ENCODE measurements at regions not wholly inside any gene's neighbourhood (a gene's known extent, or its start where the extent isn't known, plus 50 kb on each side); places are given as distances from the start of the nearest gene placed in this dataset.

GRCh38 chr1:72917920-72918319, 635.6 kb upstream of the NEGR1 start:
- intact Hi-C loops (cut with DNase I; ENCODE audit: low total_unique reads), result no loop called here
- H3K4me1 ChIP-seq, result no peaks in the 10 kb centered on the region
- H3K9me3 ChIP-seq, result no peaks in the 10 kb centered on the region
- DNase-seq, result no peak
- no peaks in the 10 kb centered on the region for H3K36me3 ChIP-seq
- TF ChIP-seq CTCF (IDR thresholded peaks at IDR 0.05) (no peak), POLR2A (IDR thresholded peaks at IDR 0.05) (no peak)
- H3K27me3 ChIP-seq, result no peaks in the 10 kb centered on the region
- H3K27ac ChIP-seq, result no peak overlapping the region
- no peak overlapping the region for H3K4me3 ChIP-seq

GRCh38 chr1:72915581-72915980, 633.2 kb upstream of the NEGR1 start:
- no peaks in the 10 kb centered on the region for H3K9me3 ChIP-seq
- intact Hi-C loops (cut with DNase I; ENCODE audit: low total_unique reads), result no loop called here
- TF ChIP-seq POLR2A (IDR thresholded peaks at IDR 0.05), result no peak
- no peak for TF ChIP-seq CTCF (IDR thresholded peaks at IDR 0.05)
- no peak overlapping the region for H3K27ac ChIP-seq
- no peak for DNase-seq
- no peaks in the 10 kb centered on the region for H3K36me3 ChIP-seq
- H3K4me3 ChIP-seq, result no peak overlapping the region
- H3K27me3 ChIP-seq, result no peaks in the 10 kb centered on the region
- H3K4me1 ChIP-seq, result no peaks in the 10 kb centered on the region

GRCh38 chr1:72911656-72912055, 629.3 kb upstream of the NEGR1 start:
- DNase-seq, result no peak
- Histone ChIP-seq H3K9me3 (no peaks in the 10 kb centered on the region), H3K36me3 (no peaks in the 10 kb centered on the region), H3K27ac (no peak overlapping the region), H3K4me1 (no peaks in the 10 kb centered on the region), H3K4me3 (no peak overlapping the region), H3K27me3 (no peaks in the 10 kb centered on the region)
- TF ChIP-seq CTCF (IDR thresholded peaks at IDR 0.05), result no peak
- TF ChIP-seq POLR2A (IDR thresholded peaks at IDR 0.05), result no peak
- intact Hi-C loops (cut with DNase I; ENCODE audit: low total_unique reads), result no loop called here

- DNase-seq, result no peak
- no peak for TF ChIP-seq POLR2A (IDR thresholded peaks at IDR 0.05)
- TF ChIP-seq CTCF (IDR thresholded peaks at IDR 0.05), result no peak
- Histone ChIP-seq H3K9me3 (no peaks in the 10 kb centered on the region), H3K36me3 (no peaks in the 10 kb centered on the region), H3K27ac (no peak overlapping the region), H3K4me1 (no peaks in the 10 kb centered on the region), H3K4me3 (no peak overlapping the region), H3K27me3 (no peaks in the 10 kb centered on the region)
- intact Hi-C loops (cut with DNase I; ENCODE audit: low total_unique reads), result no loop called here
Observed at GRCh38 chr1:72896256-72896655, 613.9 kb upstream of the NEGR1 start.

- Histone ChIP-seq H3K9me3 (no peaks in the 10 kb centered on the region), H3K36me3 (no peaks in the 10 kb centered on the region), H3K4me3 (no peak overlapping the region), H3K27me3 (no peaks in the 10 kb centered on the region), H3K4me1 (no peaks in the 10 kb centered on the region), H3K27ac (no peak overlapping the region)
- TF ChIP-seq CTCF (IDR thresholded peaks at IDR 0.05), result no peak
- TF ChIP-seq POLR2A (IDR thresholded peaks at IDR 0.05), result no peak
- DNase-seq, result no peak
- intact Hi-C loops (cut with DNase I; ENCODE audit: low total_unique reads), result no loop called here
Observed at GRCh38 chr1:72892461-72892860, 610.1 kb upstream of the NEGR1 start.

Data from uterus (tissue), 3 donors.